ENCODE measurements at regions not wholly inside any gene's neighbourhood (a gene's known extent, or its start where the extent isn't known, plus 50 kb on each side); places are given as distances from the start of the nearest gene placed in this dataset.

GRCh38 chr17:72567774-72568173, 447.0 kb downstream of the SOX9 start:
- no peak for TF ChIP-seq CBX2 (IDR thresholded peaks at IDR 0.05; ENCODE audit: borderline replicate concordance, low read depth)
- no peak for TF ChIP-seq RCOR1 (IDR thresholded peaks at IDR 0.05; ENCODE audit: low read depth, low read length)
- TF ChIP-seq ESRRA (IDR thresholded peaks at IDR 0.05; ENCODE audit: borderline replicate concordance, low read length), result no peak
- no peak for TF ChIP-seq CTCF (IDR thresholded peaks at IDR 0.05)
- no peak for TF ChIP-seq EP300 (IDR thresholded peaks at IDR 0.05)
- no peak for TF ChIP-seq RNF2 (IDR thresholded peaks at IDR 0.05; ENCODE audit: borderline replicate concordance, low read depth)
- no peak for TF ChIP-seq SREBF2 (IDR thresholded peaks at IDR 0.05)
- TF ChIP-seq HMGXB4 (CRISPR knock-in tag; IDR thresholded peaks at IDR 0.05; ENCODE audit: borderline replicate concordance), result no peak
- no peak for TF ChIP-seq POLR2A (IDR thresholded peaks at IDR 0.05; ENCODE audit: low read length)
- TF ChIP-seq JUN (IDR thresholded peaks at IDR 0.05), result no peak
- no peak for TF ChIP-seq PHF8 (IDR thresholded peaks at IDR 0.05; ENCODE audit: borderline replicate concordance, low read depth)
- TF ChIP-seq NFE2L2 (conservative IDR thresholded peaks at IDR 0.05; ENCODE audit: low read length), result no peak
- no peak for TF ChIP-seq MAFK (IDR thresholded peaks at IDR 0.05; ENCODE audit: partially characterized antibody)
- TF ChIP-seq FOSL2 (IDR thresholded peaks at IDR 0.05), result no peak
- no peak for TF ChIP-seq FOSL2 (CRISPR knock-in tag; IDR thresholded peaks at IDR 0.05)
